ENCODE measurements at regions not wholly inside any gene's neighbourhood (a gene's known extent, or its start where the extent isn't known, plus 50 kb on each side); places are given as distances from the start of the nearest gene placed in this dataset.

DNA sequence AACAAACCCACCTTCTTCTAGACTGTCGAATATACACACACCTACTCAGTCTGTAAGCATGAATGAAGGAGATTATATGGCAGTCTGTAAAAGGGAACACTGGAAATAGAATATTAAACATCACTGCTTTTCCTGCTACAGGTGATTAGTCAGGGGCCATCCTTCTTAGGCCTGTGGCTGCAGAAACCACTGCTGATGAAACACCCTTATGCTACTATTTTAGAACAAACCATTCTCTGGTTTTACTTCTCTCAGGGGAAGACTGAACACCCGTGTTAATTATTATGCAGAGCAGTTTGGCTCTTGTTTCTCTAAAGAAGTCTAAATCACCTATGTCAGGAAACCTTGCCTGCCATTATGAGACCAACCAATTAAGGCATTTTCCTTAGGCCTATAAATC lies 351.1 kb upstream of the KLF6 start:
- ATAC-seq (no peak), DNase-seq (ENCODE audit: low spot score) (no peak)
- ChIA-PET CTCF (no interaction called here), POLR2A (no interaction called here)
- H3K27me3 Mint-ChIP-seq (ENCODE audit: low read depth), result no peaks in the 10 kb centered on the region; the same call in 1 of the 2 replicates
- no peak overlapping the region for H3K27ac Mint-ChIP-seq
- peaks cover 8% of the 10 kb centered on the region for H3K4me1 Mint-ChIP-seq
- no peak for TF ChIP-seq GABPB1 (CRISPR knock-in tag; IDR thresholded peaks at IDR 0.05)
- TF ChIP-seq ZBTB43 (CRISPR knock-in tag; IDR thresholded peaks at IDR 0.05), result no peak
- no peak for TF ChIP-seq PREB (CRISPR knock-in tag; IDR thresholded peaks at IDR 0.05; ENCODE audit: borderline replicate concordance)
- H3K9me3 Mint-ChIP-seq, result peaks cover 42% of the 10 kb centered on the region
- peaks cover 22% of the 10 kb centered on the region for H3K36me3 Mint-ChIP-seq
- no peak overlapping the region for H3K4me3 Mint-ChIP-seq

GRCh38 chr10:4132216-4132556 lies 347.2 kb upstream of the KLF6 start:
- POLR2A ChIA-PET, result interaction anchor here (0.7 kb wide), 1 partner anchor 617 kb away, joined by 4 read pairs; no protein-coding TSS in a partner anchor
- no peak overlapping the region for H3K4me3 Mint-ChIP-seq
- H3K27me3 Mint-ChIP-seq (ENCODE audit: low read depth), result no peaks in the 10 kb centered on the region
- no peak for ATAC-seq
- peaks cover 31% of the 10 kb centered on the region for H3K4me1 Mint-ChIP-seq
- no peak for DNase-seq (ENCODE audit: low spot score)
- H3K9me3 Mint-ChIP-seq, result peaks cover 19% of the 10 kb centered on the region
- no peak overlapping the region for H3K27ac Mint-ChIP-seq
- peaks cover 4% of the 10 kb centered on the region; the same call in 1 of the 2 replicates for H3K36me3 Mint-ChIP-seq
- CTCF ChIA-PET, result interaction anchor here (0.7 kb wide), 1 partner anchor 245 kb away, joined by 5 read pairs; no protein-coding TSS in a partner anchor
- TF ChIP-seq NFE2L1 (CRISPR knock-in tag; IDR thresholded peaks at IDR 0.05) (no peak), FOXP1 (CRISPR knock-in tag; IDR thresholded peaks at IDR 0.05; ENCODE audit: borderline replicate concordance) (no peak), SOX15 (CRISPR knock-in tag; IDR thresholded peaks at IDR 0.05) (no peak), JUN (CRISPR knock-in tag; IDR thresholded peaks at IDR 0.05) (no peak), FOXJ3 (CRISPR knock-in tag; IDR thresholded peaks at IDR 0.05; ENCODE audit: borderline replicate concordance) (no peak), TP53 (CRISPR knock-in tag; IDR thresholded peaks at IDR 0.05) (no peak), ATF6 (CRISPR knock-in tag; IDR thresholded peaks at IDR 0.05) (no peak)
- TF ChIP-seq, protein P1, sequence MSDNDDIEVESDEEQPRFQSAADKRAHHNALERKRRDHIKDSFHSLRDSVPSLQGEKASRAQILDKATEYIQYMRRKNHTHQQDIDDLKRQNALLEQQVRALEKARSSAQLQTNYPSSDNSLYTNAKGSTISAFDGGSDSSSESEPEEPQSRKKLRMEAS (CRISPR knock-in tag; IDR thresholded peaks at IDR 0.05), result no peak

GRCh38 chr10:4131407-4132215 lies 346.6 kb upstream of the KLF6 start:
- Mint-ChIP-seq H3K4me3 (no peak overlapping the region), H3K36me3 (peaks cover 4% of the 10 kb centered on the region), H3K4me1 (peaks cover 31% of the 10 kb centered on the region), H3K27ac (no peak overlapping the region), H3K27me3 (ENCODE audit: low read depth) (no peaks in the 10 kb centered on the region), H3K9me3 (peaks cover 21% of the 10 kb centered on the region)
- CTCF ChIA-PET, result interaction anchor here (0.7 kb wide), 1 partner anchor 244 kb away, joined by 5 read pairs; no protein-coding TSS in a partner anchor
- DNase-seq (ENCODE audit: low spot score) (no peak), ATAC-seq (no peak)
- POLR2A ChIA-PET, result interaction anchor here (0.7 kb wide), 1 partner anchor 617 kb away, joined by 4 read pairs; no protein-coding TSS in a partner anchor
- TF ChIP-seq, protein P2, sequence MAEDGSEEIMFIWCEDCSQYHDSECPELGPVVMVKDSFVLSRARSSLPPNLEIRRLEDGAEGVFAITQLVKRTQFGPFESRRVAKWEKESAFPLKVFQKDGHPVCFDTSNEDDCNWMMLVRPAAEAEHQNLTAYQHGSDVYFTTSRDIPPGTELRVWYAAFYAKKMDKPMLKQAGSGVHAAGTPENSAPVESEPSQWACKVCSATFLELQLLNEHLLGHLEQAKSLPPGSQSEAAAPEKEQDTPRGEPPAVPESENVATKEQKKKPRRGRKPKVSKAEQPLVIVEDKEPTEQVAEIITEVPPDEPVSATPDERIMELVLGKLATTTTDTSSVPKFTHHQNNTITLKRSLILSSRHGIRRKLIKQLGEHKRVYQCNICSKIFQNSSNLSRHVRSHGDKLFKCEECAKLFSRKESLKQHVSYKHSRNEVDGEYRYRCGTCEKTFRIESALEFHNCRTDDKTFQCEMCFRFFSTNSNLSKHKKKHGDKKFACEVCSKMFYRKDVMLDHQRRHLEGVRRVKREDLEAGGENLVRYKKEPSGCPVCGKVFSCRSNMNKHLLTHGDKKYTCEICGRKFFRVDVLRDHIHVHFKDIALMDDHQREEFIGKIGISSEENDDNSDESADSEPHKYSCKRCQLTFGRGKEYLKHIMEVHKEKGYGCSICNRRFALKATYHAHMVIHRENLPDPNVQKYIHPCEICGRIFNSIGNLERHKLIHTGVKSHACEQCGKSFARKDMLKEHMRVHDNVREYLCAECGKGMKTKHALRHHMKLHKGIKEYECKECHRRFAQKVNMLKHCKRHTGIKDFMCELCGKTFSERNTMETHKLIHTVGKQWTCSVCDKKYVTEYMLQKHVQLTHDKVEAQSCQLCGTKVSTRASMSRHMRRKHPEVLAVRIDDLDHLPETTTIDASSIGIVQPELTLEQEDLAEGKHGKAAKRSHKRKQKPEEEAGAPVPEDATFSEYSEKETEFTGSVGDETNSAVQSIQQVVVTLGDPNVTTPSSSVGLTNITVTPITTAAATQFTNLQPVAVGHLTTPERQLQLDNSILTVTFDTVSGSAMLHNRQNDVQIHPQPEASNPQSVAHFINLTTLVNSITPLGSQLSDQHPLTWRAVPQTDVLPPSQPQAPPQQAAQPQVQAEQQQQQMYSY (CRISPR knock-in tag; IDR thresholded peaks at IDR 0.05), result no peak
- TF ChIP-seq RELA (CRISPR knock-in tag; IDR thresholded peaks at IDR 0.05; ENCODE audit: borderline replicate concordance) (no peak), ZNF396 (CRISPR knock-in tag; IDR thresholded peaks at IDR 0.05; ENCODE audit: borderline replicate concordance) (no peak), ARID4B (CRISPR knock-in tag; IDR thresholded peaks at IDR 0.05; ENCODE audit: borderline replicate concordance) (no peak), TCF7 (CRISPR knock-in tag; IDR thresholded peaks at IDR 0.05; ENCODE audit: low read depth) (no peak), USF1 (CRISPR knock-in tag; IDR thresholded peaks at IDR 0.05) (no peak)
